Loucy (cell line): ENCODE measurements at regions not wholly inside any gene's neighbourhood (a gene's known extent, or its start where the extent isn't known, plus 50 kb on each side); places are given as distances from the start of the nearest gene placed in this dataset.

Experiments used
- H2AFZ ChIP-seq: fragments of 200-600 bp; sonication (generic); 2 replicates; pipeline ENCODE4 v1.6.0; 2016; ENCODE audit warnings: antibody characterized with exemption, mild to moderate bottlenecking, low read length, moderate library complexity
- H3F3A ChIP-seq: fragments of 200-600 bp; 2 replicates; pipeline ENCODE4 v1.6.0; 2016; ENCODE audit warnings: antibody characterized with exemption, low read depth, mild to moderate bottlenecking
- H3K27me3 ChIP-seq: fragments of 200-600 bp; sonication (generic); 2 replicates; pipeline ENCODE4 v1.6.1; 2014; ENCODE audit warnings: low read length, mild to moderate bottlenecking; ENCODE audit not compliant: insufficient read depth, poor library complexity, severe bottlenecking
- H3K36me3 ChIP-seq: fragments of 200-600 bp; sonication (generic); 2 replicates; pipeline ENCODE4 v1.6.1; 2016; ENCODE audit warnings: low read length; ENCODE audit not compliant: insufficient read depth
- H3K4me1 ChIP-seq: fragments of 200-600 bp; sonication (generic); 2 replicates; pipeline ENCODE4 v1.5.1; 2014; ENCODE audit warnings: low read length, mild to moderate bottlenecking; ENCODE audit not compliant: insufficient read depth, poor library complexity, severe bottlenecking
- H3K4me2 ChIP-seq: fragments of 200-600 bp; sonication (generic); 2 replicates; pipeline ENCODE4 v1.6.0; 2014; ENCODE audit warnings: antibody characterized with exemption, low read length, low read depth, mild to moderate bottlenecking; ENCODE audit not compliant: poor library complexity, severe bottlenecking
- H3K4me3 ChIP-seq: fragments of 200-600 bp; sonication (generic); 2 replicates; pipeline ENCODE4 v1.5.1; 2014; ENCODE audit warnings: low read length, mild to moderate bottlenecking, mixed read lengths; ENCODE audit not compliant: poor library complexity, severe bottlenecking
- H3K79me2 ChIP-seq: fragments of 200-600 bp; sonication (generic); 2 replicates; pipeline ENCODE4 v1.6.1; 2014; ENCODE audit warnings: low read length; ENCODE audit not compliant: insufficient read depth
- H3K9ac ChIP-seq: fragments of 200-600 bp; sonication (generic); 2 replicates; pipeline ENCODE4 v1.6.0; 2014; ENCODE audit warnings: mild to moderate bottlenecking, low read depth, low read length, moderate library complexity; ENCODE audit not compliant: poor library complexity, severe bottlenecking
- H3K9me2 ChIP-seq: fragments of 200-600 bp; sonication (generic); replicated peaks from 2 replicates; pipeline ENCODE4 v1.6.1; 2016; ENCODE audit warnings: low read depth, low read length, mixed read lengths
- H3K9me3 ChIP-seq: fragments of 200-600 bp; sonication (generic); 2 replicates; pipeline ENCODE4 v1.6.1; 2014; ENCODE audit warnings: mild to moderate bottlenecking, antibody characterized with exemption, low read length, low read depth; ENCODE audit not compliant: insufficient read depth
- H4K20me1 ChIP-seq: fragments of 200-600 bp; sonication (generic); 2 replicates; pipeline ENCODE4 v1.6.0; 2014; ENCODE audit warnings: antibody characterized with exemption, low read length, mild to moderate bottlenecking; ENCODE audit not compliant: insufficient read depth, poor library complexity, severe bottlenecking
- EZH2phosphoT487 ChIP-seq: fragments of 200-600 bp; IDR thresholded peaks from 2 replicates; pipeline ENCODE4 v1.6.1; 2018; ENCODE audit warnings: antibody characterized with exemption, mild to moderate bottlenecking, moderate library complexity, borderline replicate concordance
- TF ChIP-seq, protein P1 (sequence below): fragments of 200-600 bp; sonication (generic); conservative IDR thresholded peaks from 2 replicates; pipeline ENCODE4 v1.5.1; 2014; ENCODE audit warnings: mild to moderate bottlenecking, antibody characterized with exemption, low read length

DNA sequence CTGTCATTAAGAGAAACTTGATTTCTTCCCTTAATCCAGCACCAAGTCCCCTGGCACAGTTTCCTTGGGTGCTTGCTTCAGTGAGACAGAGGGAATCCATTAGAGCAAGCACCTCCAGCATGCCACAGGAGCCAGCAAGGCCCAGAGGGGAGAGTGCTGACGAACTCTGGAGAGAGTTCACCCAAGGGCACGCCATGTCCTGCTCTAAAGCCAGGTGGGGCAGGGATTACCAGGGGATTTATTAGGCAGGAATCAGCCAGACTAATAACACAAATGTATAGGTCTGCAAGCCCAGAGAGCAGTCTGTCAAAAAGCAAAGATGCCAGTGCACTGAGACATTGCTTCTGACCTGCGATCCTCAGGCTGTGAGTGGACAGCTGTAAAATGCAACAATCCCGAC is 155.4 kb upstream of the SYNDIG1 start:
- H3K4me2 ChIP-seq, result no peak overlapping the region
- H2AFZ ChIP-seq, result no peak overlapping the region
- H3K79me2 ChIP-seq, result no peaks in the 10 kb centered on the region
- peaks cover 18% of the 10 kb centered on the region for H3K4me1 ChIP-seq
- H3K27me3 ChIP-seq, result no peaks in the 10 kb centered on the region
- no peak overlapping the region for H3K4me3 ChIP-seq
- H4K20me1 ChIP-seq, result no peaks in the 10 kb centered on the region
- no peak for TF ChIP-seq EZH2phosphoT487
- TF ChIP-seq, protein P1, sequence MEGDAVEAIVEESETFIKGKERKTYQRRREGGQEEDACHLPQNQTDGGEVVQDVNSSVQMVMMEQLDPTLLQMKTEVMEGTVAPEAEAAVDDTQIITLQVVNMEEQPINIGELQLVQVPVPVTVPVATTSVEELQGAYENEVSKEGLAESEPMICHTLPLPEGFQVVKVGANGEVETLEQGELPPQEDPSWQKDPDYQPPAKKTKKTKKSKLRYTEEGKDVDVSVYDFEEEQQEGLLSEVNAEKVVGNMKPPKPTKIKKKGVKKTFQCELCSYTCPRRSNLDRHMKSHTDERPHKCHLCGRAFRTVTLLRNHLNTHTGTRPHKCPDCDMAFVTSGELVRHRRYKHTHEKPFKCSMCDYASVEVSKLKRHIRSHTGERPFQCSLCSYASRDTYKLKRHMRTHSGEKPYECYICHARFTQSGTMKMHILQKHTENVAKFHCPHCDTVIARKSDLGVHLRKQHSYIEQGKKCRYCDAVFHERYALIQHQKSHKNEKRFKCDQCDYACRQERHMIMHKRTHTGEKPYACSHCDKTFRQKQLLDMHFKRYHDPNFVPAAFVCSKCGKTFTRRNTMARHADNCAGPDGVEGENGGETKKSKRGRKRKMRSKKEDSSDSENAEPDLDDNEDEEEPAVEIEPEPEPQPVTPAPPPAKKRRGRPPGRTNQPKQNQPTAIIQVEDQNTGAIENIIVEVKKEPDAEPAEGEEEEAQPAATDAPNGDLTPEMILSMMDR, result no peak
- no peaks in the 10 kb centered on the region for H3K9me2 ChIP-seq
- H3K36me3 ChIP-seq, result no peaks in the 10 kb centered on the region
- H3K9me3 ChIP-seq, result no peaks in the 10 kb centered on the region
- no peak overlapping the region for H3K9ac ChIP-seq
- H3F3A ChIP-seq, result no peaks in the 10 kb centered on the region

DNA sequence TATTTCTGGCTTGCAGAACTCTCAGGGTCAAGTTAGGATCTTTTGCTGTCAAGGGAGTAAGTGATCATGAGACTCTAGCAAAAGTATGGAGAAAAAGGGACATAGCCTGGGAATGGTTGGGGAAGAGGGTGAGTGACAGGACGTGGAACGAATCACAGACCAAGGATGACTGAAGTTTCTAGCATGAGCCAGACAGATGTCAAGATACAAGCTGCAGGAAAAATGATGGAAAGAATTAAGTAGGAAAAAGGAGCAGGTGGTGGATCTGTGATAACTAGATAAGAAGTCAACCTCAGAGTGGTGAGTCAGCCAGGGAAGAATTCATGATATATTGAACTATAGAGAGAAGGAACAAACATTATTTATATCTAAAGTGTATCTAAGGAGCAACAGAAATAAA is 159.8 kb upstream of the SYNDIG1 start:
- Histone ChIP-seq H3F3A (no peaks in the 10 kb centered on the region), H3K4me2 (no peak overlapping the region), H2AFZ (no peak overlapping the region), H3K9me3 (no peaks in the 10 kb centered on the region), H3K27me3 (no peaks in the 10 kb centered on the region), H3K9me2 (no peaks in the 10 kb centered on the region), H3K4me3 (no peak overlapping the region), H3K36me3 (no peaks in the 10 kb centered on the region), H3K79me2 (no peaks in the 10 kb centered on the region), H3K9ac (no peak overlapping the region), H3K4me1 (no peaks in the 10 kb centered on the region), H4K20me1 (no peaks in the 10 kb centered on the region)
- TF ChIP-seq, protein P1, result no peak
- no peak for TF ChIP-seq EZH2phosphoT487

DNA sequence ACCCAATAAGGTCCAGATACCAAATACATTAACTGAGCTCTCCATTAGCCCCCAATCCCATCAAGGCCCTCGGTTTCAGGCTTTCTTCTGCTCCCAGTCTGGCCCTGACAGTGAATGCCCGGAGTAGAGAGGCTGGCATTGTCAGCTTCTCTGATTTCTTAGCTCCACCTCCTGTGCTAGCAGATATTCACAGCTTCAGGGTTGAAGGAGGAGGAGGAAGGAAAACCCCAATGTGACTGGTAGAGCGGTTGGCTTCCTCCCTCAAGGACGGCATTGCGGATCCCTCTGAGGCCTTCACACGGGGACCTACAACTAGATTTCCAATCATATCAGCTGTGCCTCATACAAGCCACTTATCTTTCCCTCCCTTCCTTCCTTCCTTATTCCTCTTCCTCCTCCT is 164.1 kb upstream of the SYNDIG1 start:
- Histone ChIP-seq H3K9ac (no peak overlapping the region), H3K9me2 (no peaks in the 10 kb centered on the region), H3K4me1 (no peaks in the 10 kb centered on the region), H4K20me1 (no peaks in the 10 kb centered on the region), H3K27me3 (no peaks in the 10 kb centered on the region), H3K36me3 (no peaks in the 10 kb centered on the region), H3F3A (no peaks in the 10 kb centered on the region), H2AFZ (no peak overlapping the region), H3K4me2 (no peak overlapping the region), H3K4me3 (no peak overlapping the region), H3K79me2 (no peaks in the 10 kb centered on the region), H3K9me3 (no peaks in the 10 kb centered on the region)
- no peak for TF ChIP-seq EZH2phosphoT487
- TF ChIP-seq, protein P1, result no peak
